GM18508 (cell line): ENCODE measurements at regions not wholly inside any gene's neighbourhood (a gene's known extent, or its start where the extent isn't known, plus 50 kb on each side); places are given as distances from the start of the nearest gene placed in this dataset.

Source experiments
- ATAC-seq: cut with Tn5 transposase; IDR thresholded peaks from one replicate; pipeline ENCODE4 v1.9.1; 2021; ENCODE audit warnings: moderate number of reproducible peaks; ENCODE audit not compliant: insufficient read depth, unreplicated experiment

GRCh38 chr2:18819566-18819965, 230.2 kb upstream of the NT5C1B start:
- no peak for ATAC-seq

DNA sequence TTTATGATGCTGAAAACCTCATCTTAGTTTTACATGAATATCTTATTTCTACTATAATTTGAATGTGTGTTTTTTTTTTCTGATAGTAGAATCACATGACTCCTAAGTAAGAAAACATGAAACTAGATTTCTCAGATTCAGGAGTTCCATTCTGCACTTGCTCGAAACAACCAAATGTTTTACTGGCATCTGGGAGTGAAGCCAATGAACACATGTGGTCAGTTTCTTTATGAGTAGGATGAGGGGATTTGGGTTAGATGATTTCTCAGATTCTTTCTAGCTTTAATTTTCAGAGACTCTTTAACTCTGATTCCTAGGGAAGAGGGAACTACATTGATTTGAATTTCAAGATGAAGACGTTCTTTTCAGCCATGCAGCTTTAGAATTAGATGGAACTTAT, 225.0 kb upstream of the NT5C1B start:
- no peak for ATAC-seq

DNA sequence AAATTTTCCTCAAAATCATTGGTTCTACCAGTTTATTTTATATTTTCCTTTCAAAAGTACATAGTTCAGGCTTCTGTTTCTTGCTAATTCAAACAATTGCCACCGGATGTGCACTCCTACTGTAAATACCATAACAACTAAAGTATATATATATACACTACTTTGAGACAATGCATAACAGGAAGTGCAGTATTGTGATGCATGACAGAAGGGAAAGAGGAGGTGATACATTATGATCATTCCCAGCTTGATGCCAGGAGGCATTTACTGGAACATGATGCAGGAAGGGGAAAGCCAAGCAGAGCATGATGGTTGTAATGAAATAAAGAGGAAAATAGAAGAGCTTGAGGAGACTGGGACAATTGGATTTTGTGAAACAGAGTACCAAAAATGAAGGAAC, 215.2 kb upstream of the NT5C1B start:
- no peak for ATAC-seq

- ATAC-seq, result no peak
Measured at GRCh38 chr2:18803141-18803939, 214.0 kb upstream of the NT5C1B start.

DNA sequence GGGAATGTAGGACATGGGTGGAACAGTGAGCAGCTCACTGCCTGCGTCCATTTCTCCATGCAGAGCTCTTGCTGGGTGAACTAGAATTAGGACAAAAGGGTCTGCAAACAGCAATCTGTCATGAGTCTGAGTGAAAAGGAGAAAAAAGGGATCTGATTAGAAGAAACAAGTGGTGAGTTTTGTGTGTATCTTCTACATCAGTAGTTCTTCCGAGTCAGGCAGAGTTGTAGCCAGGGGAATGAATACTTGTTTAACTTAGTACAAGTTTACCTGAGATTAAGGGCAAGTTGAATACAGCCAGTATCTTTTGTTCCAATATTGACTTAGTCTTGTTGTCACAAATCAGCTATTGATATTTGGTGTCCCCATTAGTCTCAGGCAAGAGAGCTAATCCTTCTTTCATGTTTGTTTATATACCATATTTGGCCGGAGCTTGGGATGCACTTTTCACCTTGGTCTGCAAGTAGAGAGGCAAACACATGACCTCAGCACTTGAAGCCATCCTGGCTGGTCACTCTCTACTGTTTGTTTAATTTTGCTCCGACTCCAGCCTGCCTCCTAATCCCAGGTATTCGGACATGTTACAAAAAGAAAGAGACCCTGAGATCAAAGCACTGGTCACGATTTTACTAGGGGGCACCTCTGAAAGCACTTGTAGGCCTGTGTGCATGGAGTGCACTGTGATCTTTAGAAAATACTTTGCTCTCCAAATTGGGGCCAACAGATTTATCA, 211.0 kb upstream of the NT5C1B start:
- no peak for ATAC-seq

DNA sequence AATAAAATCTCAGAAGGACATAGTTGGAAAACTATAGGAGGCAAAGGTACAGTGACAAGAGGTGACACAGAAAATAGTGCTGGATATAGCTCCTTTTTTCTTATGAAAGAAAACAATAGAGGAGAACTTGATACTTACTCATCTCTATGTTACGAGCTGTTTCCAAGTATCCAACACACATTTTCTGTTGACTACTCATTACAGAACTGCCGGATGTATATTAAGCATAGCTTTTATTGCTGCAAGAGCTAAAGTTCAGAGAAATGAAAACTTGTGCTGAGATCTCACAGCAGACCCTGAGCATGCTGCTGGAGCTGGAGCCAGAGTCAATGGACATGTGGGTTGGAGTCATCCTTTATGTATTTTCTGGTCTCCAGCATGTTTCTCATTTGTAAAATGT, 210.0 kb upstream of the NT5C1B start:
- ATAC-seq, result no peak

GRCh38 chr2:18797133-18797845, 207.9 kb upstream of the NT5C1B start:
- no peak for ATAC-seq

DNA sequence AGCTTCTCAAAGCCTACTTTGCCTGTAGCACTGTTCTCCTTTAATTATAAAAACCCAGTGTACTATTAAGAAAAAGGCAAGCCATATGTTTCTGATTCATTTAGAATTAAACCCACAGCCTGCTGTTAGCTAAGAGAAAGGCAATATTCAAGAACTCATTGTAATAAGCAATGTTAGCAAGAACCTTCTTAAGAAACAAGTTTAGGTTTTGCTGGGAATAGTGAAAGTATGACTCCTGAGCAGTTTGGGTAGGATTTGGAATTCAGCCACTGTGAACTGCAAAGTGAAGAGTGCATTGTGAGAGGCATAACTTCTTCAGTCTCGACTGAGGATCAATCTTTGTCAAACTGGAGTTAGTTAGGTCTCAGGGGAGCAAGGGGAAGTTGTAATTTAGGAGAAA, 206.5 kb upstream of the NT5C1B start:
- ATAC-seq, result no peak

GRCh38 chr2:18792684-18793083, 203.3 kb upstream of the NT5C1B start:
- no peak for ATAC-seq

DNA sequence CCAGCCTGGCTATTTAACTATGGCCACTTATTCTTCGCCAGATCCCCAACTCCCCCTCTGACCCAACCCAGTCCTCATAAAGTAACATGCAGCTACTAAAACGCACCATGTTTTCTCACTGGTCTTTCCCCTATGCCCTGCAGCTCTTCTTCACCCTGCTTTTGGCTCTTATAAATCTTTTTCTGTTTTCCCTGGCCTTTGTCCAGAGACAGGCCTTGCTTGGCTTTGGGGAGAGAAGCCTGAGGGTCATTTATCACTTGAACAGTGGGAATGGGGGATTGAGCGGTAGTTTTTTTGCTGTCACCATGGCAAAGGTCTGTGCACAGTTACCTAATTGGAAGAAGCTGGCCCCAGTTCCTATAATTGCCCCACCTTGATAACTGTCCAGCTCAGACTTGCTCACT, 202.9 kb upstream of the NT5C1B start:
- ATAC-seq, result no peak

DNA sequence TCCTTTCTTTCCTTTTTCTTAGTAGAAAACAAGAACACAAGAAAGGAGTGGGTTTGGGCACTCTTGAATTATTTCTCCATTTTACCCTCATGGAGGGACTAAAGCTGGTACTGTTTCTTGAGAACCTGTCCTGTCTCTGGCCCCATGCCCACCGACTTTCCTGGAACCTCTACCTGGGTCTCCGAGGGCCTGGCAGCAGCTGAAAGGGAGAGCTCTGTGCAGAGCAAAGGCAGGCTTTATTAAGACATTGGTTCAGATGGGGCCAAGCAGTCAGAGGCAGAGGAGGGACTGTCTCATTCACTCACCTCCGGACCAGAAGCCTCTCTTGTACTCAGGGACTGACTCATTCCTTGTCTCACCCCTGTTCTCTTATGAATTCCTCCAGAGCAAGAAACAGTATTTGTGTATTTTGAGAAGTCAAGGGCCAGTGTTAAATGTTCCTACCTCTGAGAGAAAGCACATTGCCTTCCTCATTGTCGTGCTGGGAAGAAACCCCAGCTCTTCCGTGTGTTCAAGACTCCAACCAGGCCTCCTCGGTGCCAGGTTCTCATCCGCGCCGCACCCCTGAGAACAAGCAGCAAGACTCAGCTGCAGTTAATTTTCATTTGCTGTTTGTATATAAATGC, 201.9 kb upstream of the NT5C1B start:
- ATAC-seq, result no peak

GRCh38 chr2:18790509-18791171, 201.3 kb upstream of the NT5C1B start:
- ATAC-seq, result no peak

DNA sequence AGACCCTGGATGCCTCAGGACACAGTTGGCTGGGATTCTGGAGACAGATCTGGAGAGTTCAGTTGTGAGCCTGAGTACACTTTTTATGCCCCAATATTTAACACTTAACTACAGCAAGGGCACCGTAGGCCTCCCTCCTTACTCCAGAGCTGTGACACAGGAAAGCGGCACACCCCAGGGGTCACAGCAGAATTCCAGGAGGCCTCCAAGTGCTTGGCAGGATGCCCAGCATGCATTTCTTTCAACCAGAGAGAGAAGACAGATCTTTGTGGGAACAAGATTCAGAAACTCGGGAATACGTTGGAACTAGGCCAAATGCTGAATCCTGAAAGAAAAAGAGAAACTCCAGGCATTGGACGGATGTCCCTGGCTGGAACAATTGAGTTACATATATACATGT, 199.2 kb upstream of the NT5C1B start:
- no peak for ATAC-seq

GRCh38 chr2:18787726-18788125, 198.4 kb upstream of the NT5C1B start:
- ATAC-seq, result no peak

GRCh38 chr2:18784245-18784644, 194.9 kb upstream of the NT5C1B start:
- ATAC-seq, result no peak

DNA sequence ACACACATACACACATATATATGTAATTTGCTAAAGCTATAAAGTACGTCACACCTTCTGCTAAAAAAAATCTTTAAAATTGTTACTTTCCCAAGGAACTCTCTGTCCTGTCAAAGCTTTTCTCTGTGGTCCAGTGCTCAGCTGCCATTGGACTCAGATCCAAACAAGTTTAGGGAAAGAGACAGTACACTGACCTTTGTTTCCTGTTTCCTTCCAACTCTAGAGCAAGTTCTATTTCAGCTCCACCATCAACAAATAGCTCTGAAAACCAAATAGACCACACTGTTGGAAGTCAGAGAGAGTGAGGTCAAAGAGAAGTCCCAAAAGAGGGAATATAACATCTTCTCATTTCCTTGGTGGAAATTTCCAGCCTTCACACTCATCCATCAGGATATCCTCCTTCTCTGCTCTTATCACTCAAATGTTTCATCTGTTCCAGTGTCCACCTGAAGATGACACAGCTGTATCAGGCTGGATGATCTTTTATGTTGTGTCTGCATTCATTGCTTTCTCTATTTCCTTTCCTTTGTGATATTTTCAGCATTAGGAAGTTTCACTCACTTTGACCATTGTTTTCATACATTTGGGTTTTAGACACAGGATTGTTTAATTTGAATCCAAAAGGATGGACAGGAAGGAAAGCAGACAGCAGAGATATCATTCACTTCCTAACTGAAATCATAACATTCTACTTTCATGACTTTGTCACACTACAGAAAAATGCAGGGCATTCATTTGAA, 192.3 kb upstream of the NT5C1B start:
- no peak for ATAC-seq

DNA sequence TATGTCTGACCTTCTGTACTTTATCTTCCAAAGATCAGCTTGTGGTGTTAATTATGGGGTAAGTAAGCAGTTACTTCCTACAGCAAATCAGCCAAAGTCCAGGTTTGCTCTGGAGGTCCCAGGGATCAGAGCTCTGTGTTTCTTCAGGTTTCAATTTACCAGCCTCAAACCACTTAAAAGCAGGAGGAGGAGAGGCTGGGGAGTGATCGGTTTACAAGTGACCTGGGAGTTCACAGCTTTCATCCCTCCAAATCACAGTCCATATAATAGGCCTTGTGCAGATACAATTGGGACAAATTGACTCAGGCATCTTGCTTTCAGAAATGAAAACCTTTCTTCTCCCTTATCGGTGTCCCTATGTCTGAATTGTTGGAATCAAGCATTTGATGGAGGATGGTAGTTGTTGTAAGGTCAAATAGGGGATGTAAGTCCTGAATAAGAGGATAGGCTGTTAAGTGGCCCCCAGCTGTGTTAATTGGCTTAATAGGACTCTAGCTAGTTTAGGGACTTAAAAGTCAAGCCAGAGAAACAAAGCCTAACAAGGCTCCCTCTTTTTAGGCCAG, 188.0 kb upstream of the NT5C1B start:
- ATAC-seq, result no peak

- no peak for ATAC-seq
Measured at GRCh38 chr2:18771212-18771611, 181.8 kb upstream of the NT5C1B start.

- no peak for ATAC-seq
Measured at GRCh38 chr2:18763338-18763737, 174.0 kb upstream of the NT5C1B start.
